ENCODE measurements at regions not wholly inside any gene's neighbourhood (a gene's known extent, or its start where the extent isn't known, plus 50 kb on each side); places are given as distances from the start of the nearest gene placed in this dataset.

DNA sequence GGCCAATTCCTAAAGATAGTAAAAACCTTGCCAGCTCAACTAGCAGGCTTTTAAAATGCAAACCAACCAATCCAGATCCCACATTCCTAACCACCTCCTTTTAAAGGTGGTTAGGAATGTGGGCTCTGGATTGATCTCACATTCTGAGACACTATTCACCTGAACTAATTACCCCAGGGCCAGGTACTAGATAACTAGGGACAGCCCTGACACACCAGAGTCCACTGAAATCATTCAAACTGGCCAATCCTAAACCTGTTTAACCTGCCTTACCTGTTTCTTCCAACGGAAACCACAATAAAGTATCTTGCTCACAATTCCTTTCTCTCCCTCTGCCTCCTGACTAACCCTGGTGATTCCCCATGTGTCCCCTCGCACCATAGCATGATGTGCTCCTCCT lies 168.3 kb upstream of the DMAC1 start:
- no peaks in the 10 kb centered on the region for H3K9me3 ChIP-seq (ENCODE audit: low read depth)
- H2AFZ ChIP-seq: no peak overlapping the region
- H3K9ac ChIP-seq: no peak overlapping the region
- no peak overlapping the region for H3K4me3 ChIP-seq
- no peaks in the 10 kb centered on the region for H3K27me3 ChIP-seq (replicated peaks; ENCODE audit: insufficient read depth)
- no peaks in the 10 kb centered on the region for H3K4me1 ChIP-seq (ENCODE audit: insufficient read depth)
- H4K20me1 ChIP-seq (ENCODE audit: insufficient read depth): no peaks in the 10 kb centered on the region
- H3K79me2 ChIP-seq (ENCODE audit: insufficient read depth): no peaks in the 10 kb centered on the region
- DNase-seq: no peak
- no peaks in the 10 kb centered on the region for H3K36me3 ChIP-seq (ENCODE audit: low read depth)
- H3K9me2 ChIP-seq (ENCODE audit: insufficient read depth): no peaks in the 10 kb centered on the region
- WGBS, 2 experiments (ENCODE audit: low coverage in 1 of 2, low lambda C conversion rate in 2 of 2, missing lambda C conversion rate in 2 of 2): 7 to 10% methylated on average over 2 of the region's 2 CpGs
- no peak overlapping the region for H3K27ac ChIP-seq
- no peaks in the 10 kb centered on the region for H3F3A ChIP-seq (ENCODE audit: insufficient read depth)
- TF ChIP-seq EZH2phosphoT487 (IDR thresholded peaks at IDR 0.05; ENCODE audit: insufficient read depth, low read depth) (no peak), EZH2 (IDR thresholded peaks at IDR 0.05; ENCODE audit: insufficient read depth, poor library complexity, severe bottlenecking) (no peak)
- H3K4me2 ChIP-seq (ENCODE audit: unreplicated experiment): no peak overlapping the region
- in situ Hi-C loops (cut with MboI): no loop called here

DNA sequence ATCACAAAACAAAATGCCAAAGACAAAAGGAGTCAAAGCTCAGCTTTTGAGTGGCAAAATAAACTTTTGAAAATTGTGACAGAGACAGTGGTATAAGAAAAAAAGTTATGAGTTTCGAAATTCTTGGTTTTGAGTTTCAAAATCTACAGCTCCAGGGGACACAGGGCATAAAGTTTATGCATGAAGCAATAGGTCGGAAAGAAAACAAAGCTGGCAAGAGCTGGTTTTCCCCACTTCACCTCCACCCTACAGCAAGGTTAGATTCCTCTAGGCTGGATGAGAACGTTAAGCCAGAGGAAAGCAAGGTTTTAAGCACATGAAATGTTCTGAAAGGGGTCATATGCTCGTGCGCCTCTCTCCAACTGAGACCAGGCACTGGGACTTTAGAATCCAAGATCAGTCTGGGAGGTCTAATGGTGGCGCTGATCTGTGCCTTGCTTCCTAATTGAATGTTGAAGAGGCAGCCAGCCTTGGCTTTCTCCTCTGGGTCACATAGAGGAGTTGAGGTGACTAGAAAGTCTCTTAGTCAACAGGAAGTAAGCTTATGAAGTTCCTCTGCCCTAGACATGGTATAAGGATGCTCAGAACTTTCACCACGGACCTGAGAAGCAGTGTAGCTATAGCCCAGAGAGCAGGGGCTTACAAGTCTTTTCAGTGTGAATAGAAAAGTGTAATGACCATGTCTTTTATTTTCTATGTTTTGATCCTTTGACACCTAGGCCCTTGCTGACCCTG lies 167.7 kb upstream of the DMAC1 start:
- in situ Hi-C loops (cut with MboI): no loop called here
- Histone ChIP-seq H3K9me2 (ENCODE audit: insufficient read depth) (no peaks in the 10 kb centered on the region), H3K36me3 (ENCODE audit: low read depth) (no peaks in the 10 kb centered on the region), H3K4me1 (ENCODE audit: insufficient read depth) (no peaks in the 10 kb centered on the region), H3K9ac (no peak overlapping the region), H3K4me3 (no peak overlapping the region), H3K27me3 (replicated peaks; ENCODE audit: insufficient read depth) (no peaks in the 10 kb centered on the region), H3K4me2 (ENCODE audit: unreplicated experiment) (no peak overlapping the region), H3F3A (ENCODE audit: insufficient read depth) (no peaks in the 10 kb centered on the region), H4K20me1 (ENCODE audit: insufficient read depth) (no peaks in the 10 kb centered on the region), H2AFZ (no peak overlapping the region), H3K79me2 (ENCODE audit: insufficient read depth) (no peaks in the 10 kb centered on the region), H3K27ac (no peak overlapping the region), H3K9me3 (ENCODE audit: low read depth) (no peaks in the 10 kb centered on the region)
- DNase-seq: no peak
- no peak for TF ChIP-seq EZH2phosphoT487 (IDR thresholded peaks at IDR 0.05; ENCODE audit: insufficient read depth, low read depth)
- TF ChIP-seq EZH2 (IDR thresholded peaks at IDR 0.05; ENCODE audit: insufficient read depth, poor library complexity, severe bottlenecking): no peak
- 21 to 24% methylated on average over 7 of the region's 7 CpGs for whole genome bisulfite sequencing, 2 experiments (ENCODE audit: low coverage in 1 of 2, low lambda C conversion rate in 2 of 2, missing lambda C conversion rate in 2 of 2)

DNA sequence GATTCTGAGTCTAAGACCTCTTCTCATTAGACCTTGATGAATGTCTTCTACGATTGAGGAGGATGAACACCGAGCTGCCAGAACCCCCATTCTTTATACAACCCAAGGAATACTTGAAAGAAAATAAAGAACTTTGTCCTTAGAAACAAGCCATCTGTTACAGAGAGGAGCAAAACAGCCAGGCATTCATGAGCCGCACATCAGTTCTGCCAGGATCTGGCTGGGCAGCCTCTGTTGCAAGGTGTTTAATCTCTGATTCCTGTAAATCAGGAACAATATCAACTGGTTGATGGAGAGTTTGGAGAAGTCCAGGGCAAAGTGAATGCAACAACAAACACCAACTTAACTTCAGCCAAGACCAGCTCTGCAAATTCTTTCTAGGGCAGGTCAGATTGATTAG lies 165.5 kb upstream of the DMAC1 start:
- Histone ChIP-seq H3K27me3 (replicated peaks; ENCODE audit: insufficient read depth) (no peaks in the 10 kb centered on the region), H3K4me1 (ENCODE audit: insufficient read depth) (no peaks in the 10 kb centered on the region), H3K9me2 (ENCODE audit: insufficient read depth) (no peaks in the 10 kb centered on the region), H3K36me3 (ENCODE audit: low read depth) (no peaks in the 10 kb centered on the region), H2AFZ (no peak overlapping the region), H3K4me2 (ENCODE audit: unreplicated experiment) (no peak overlapping the region), H3K9me3 (ENCODE audit: low read depth) (no peaks in the 10 kb centered on the region), H3K4me3 (no peak overlapping the region), H3K79me2 (ENCODE audit: insufficient read depth) (no peaks in the 10 kb centered on the region), H3F3A (ENCODE audit: insufficient read depth) (no peaks in the 10 kb centered on the region), H4K20me1 (ENCODE audit: insufficient read depth) (no peaks in the 10 kb centered on the region), H3K27ac (no peak overlapping the region), H3K9ac (no peak overlapping the region)
- WGBS, 2 experiments (ENCODE audit: low coverage in 1 of 2, low lambda C conversion rate in 2 of 2, missing lambda C conversion rate in 2 of 2): 25 to 29% methylated on average over 3 of the region's 3 CpGs
- TF ChIP-seq EZH2phosphoT487 (IDR thresholded peaks at IDR 0.05; ENCODE audit: insufficient read depth, low read depth) (no peak), EZH2 (IDR thresholded peaks at IDR 0.05; ENCODE audit: insufficient read depth, poor library complexity, severe bottlenecking) (no peak)
- in situ Hi-C loops (cut with MboI): no loop called here
- DNase-seq: no peak

DNA sequence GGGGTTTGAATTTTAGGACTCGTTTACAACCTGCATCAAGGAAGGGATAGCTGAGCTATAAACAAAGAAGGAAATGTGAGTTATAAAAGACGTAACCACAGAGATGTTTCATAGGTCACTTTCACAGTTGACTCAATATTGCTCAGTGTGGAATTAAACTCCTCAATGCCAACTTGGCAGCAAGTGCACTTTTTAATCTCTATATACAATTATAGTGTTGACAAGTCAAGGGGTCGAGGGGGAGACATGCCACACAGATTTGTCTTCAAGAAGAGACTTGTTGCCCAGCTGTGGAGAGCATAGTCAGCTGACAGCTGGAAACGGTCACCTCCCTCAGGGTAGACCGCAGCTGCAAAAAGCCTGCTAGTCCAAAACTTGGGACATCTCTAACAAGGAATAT lies 163.4 kb upstream of the DMAC1 start:
- no peak overlapping the region for H3K9ac ChIP-seq
- no peak overlapping the region for H3K4me3 ChIP-seq
- H3K9me2 ChIP-seq (ENCODE audit: insufficient read depth): no peaks in the 10 kb centered on the region
- H3F3A ChIP-seq (ENCODE audit: insufficient read depth): no peaks in the 10 kb centered on the region
- H3K27me3 ChIP-seq (replicated peaks; ENCODE audit: insufficient read depth): no peaks in the 10 kb centered on the region
- TF ChIP-seq EZH2 (IDR thresholded peaks at IDR 0.05; ENCODE audit: insufficient read depth, poor library complexity, severe bottlenecking) (no peak), EZH2phosphoT487 (IDR thresholded peaks at IDR 0.05; ENCODE audit: insufficient read depth, low read depth) (no peak)
- H3K4me1 ChIP-seq (ENCODE audit: insufficient read depth): no peaks in the 10 kb centered on the region
- H2AFZ ChIP-seq: no peak overlapping the region
- 16 to 21% methylated on average over 5 of the region's 5 CpGs for WGBS, 2 experiments (ENCODE audit: low coverage in 1 of 2, low lambda C conversion rate in 2 of 2, missing lambda C conversion rate in 2 of 2)
- no peaks in the 10 kb centered on the region for H3K9me3 ChIP-seq (ENCODE audit: low read depth)
- no peaks in the 10 kb centered on the region for H3K36me3 ChIP-seq (ENCODE audit: low read depth)
- no peak overlapping the region for H3K27ac ChIP-seq
- no peak overlapping the region for H3K4me2 ChIP-seq (ENCODE audit: unreplicated experiment)
- no peaks in the 10 kb centered on the region for H3K79me2 ChIP-seq (ENCODE audit: insufficient read depth)
- no peaks in the 10 kb centered on the region for H4K20me1 ChIP-seq (ENCODE audit: insufficient read depth)
- DNase-seq: no peak
- in situ Hi-C loops (cut with MboI): no loop called here
